ENCODE measurements at regions not wholly inside any gene's neighbourhood (a gene's known extent, or its start where the extent isn't known, plus 50 kb on each side); places are given as distances from the start of the nearest gene placed in this dataset.

- no peak for TF ChIP-seq CTCF (IDR thresholded peaks at IDR 0.05; ENCODE audit: extremely low read depth in 1 of 2, insufficient read depth in 1 of 2, low read depth in 1 of 2, low read length in 2 of 2)
- no peak for TF ChIP-seq FOS (IDR thresholded peaks at IDR 0.05; ENCODE audit: borderline replicate concordance, insufficient read depth, low read length)
- TF ChIP-seq POLR2AphosphoS5 (IDR thresholded peaks at IDR 0.05; ENCODE audit: insufficient read depth, low read depth, low read length): no peak
- TF ChIP-seq POLR2A (IDR thresholded peaks at IDR 0.05; ENCODE audit: low read depth, low read length): no peak
These were observed 1090.1 kb downstream of the CDH9 start for GRCh38 chr5:25948278-25948677.
